Breast epithelium (tissue), 3 donors: ENCODE measurements at regions not wholly inside any gene's neighbourhood (a gene's known extent, or its start where the extent isn't known, plus 50 kb on each side); places are given as distances from the start of the nearest gene placed in this dataset.

Experiments used
- POLR2A ChIP-seq: fragments of 450-650 bp; IDR thresholded peaks from one replicate; pipeline ENCODE4 v1.6.1; 2016; ENCODE audit warnings: antibody characterized with exemption, mild to moderate bottlenecking, moderate library complexity
- POLR2AphosphoS5 ChIP-seq, 3 donors: sonication (generic); formaldehyde crosslinking; IDR thresholded peaks; one replicate each; pipeline ENCODE4 v1.6.1; 2017; ENCODE audit warnings: antibody characterized with exemption in 3 of 3
- TF ChIP-seq, protein P1 (sequence below), 3 donors: fragments of 450-650 bp; IDR thresholded peaks; one replicate each; pipeline ENCODE4 v1.5.1; 2016 to 2017; ENCODE audit warnings: antibody characterized with exemption in 3 of 3, mild to moderate bottlenecking in 3 of 3, moderate library complexity in 3 of 3

GRCh38 chr2:237191714-237192081, 106.0 kb downstream of the COPS8 start:
- TF ChIP-seq, protein P1, sequence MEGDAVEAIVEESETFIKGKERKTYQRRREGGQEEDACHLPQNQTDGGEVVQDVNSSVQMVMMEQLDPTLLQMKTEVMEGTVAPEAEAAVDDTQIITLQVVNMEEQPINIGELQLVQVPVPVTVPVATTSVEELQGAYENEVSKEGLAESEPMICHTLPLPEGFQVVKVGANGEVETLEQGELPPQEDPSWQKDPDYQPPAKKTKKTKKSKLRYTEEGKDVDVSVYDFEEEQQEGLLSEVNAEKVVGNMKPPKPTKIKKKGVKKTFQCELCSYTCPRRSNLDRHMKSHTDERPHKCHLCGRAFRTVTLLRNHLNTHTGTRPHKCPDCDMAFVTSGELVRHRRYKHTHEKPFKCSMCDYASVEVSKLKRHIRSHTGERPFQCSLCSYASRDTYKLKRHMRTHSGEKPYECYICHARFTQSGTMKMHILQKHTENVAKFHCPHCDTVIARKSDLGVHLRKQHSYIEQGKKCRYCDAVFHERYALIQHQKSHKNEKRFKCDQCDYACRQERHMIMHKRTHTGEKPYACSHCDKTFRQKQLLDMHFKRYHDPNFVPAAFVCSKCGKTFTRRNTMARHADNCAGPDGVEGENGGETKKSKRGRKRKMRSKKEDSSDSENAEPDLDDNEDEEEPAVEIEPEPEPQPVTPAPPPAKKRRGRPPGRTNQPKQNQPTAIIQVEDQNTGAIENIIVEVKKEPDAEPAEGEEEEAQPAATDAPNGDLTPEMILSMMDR (IDR thresholded peaks at IDR 0.05), result no peak
- TF ChIP-seq POLR2AphosphoS5 (IDR thresholded peaks at IDR 0.05) (no peak), POLR2A (no peak)
